NOMO-1 (cell line): ENCODE measurements at regions not wholly inside any gene's neighbourhood (a gene's known extent, or its start where the extent isn't known, plus 50 kb on each side); places are given as distances from the start of the nearest gene placed in this dataset.
"Not testable (repeated sequence)": the region's sequence is repeated elsewhere in the genome, so short reads cannot be mapped to it uniquely, and the experiment has no call there.

ENCODE experiments used
- DNase-seq, 2 experiments: peaks; one replicate each; lab custom pipeline; 2025; ENCODE audit not compliant: unreplicated experiment in 2 of 2; lab: John Stamatoyannopoulos, UW

- DNase-seq, result no peak
Observed at GRCh38 chr6:97449444-97449966, 166.5 kb upstream of the MMS22L start.

- DNase-seq, result no peak
Observed at GRCh38 chr6:97450087-97450486, 167.1 kb upstream of the MMS22L start.

DNA sequence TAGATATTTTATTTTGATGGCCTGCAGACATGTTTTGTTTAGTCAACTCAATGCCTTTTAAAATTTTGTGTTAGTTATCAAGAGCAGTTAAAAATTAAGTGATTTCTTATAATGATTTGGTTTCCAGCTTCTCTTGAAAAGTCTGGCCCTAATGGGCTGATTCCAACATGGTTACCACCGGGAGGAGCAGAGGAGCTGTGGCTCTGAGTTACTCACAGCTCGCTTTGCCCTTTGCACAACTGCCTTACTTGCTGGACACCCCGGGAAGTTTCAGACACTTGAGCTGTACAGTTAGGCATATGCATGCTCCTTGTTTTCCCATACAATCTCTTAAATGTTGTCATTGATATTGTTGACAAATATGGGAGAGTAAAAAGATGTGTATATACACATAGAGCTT, 173.1 kb upstream of the MMS22L start:
- DNase-seq, result no peak

DNA sequence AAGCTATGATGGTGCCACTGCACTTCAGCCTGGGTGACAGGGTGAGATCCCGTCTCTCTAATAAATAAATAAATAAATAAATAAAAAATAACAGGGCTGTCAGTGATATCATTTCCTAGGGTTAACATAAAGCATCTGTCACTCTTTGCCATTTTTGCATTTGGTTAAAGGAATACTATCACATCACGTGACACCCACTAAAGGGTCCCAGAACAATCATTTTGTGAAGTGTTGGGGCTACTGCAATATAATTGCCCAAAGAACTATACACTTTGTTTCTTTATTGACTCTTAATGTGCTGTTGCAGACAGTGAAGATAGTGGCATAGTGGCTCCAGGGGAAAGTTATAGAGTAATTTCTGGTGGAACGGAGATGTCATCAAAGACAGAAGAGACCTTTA, 176.5 kb upstream of the MMS22L start:
- DNase-seq, result no peak

DNA sequence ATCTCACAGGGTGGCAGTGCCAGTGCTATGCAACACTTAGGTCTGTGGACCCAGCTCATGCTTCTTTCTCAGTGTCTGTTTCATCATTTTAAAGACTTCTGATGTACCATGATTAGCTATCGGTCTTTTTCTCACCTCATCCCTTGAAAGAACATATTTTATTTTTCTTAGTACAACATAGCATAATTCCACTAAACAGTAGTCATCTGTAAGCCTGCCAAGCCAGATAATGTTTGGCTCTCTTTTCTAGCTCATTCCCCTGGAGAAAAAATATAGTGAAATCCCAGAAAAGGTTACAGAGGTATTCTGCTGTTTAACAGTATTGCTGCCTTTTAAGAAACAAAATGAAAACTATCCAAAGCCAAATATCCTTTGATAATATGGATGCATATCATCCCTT, 177.0 kb upstream of the MMS22L start:
- DNase-seq, result no peak

DNA sequence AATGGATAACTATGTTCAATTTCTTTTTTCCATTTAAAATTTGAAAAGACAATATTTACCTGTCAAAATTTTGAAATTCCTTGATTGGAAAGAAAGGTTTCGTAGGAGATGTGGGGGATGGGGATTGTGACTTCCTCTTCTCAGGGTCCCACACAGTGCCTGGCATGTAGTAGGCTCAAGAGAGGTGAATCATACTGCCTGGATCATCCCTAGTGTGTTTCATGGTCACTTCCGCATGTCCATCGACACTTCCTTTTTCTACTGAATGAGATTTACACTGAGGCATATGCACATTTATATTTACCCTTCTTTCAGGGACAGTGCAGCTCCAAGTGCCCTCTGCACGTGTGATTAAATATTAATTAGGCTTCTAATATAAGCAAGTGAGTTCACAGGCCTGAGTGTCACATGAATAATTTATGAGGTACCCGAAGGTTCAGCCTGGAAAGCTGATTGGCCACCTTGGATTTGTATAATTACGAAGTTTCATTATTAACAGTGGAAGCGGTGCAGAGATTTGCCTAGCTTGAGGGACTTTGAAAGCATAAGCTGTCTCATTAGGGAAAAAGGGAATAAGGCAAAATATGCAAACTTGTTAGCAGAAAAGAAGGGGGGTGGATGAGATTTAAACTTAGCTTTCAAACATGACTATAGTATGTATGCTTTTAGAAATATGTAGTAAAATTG, 177.5 kb upstream of the MMS22L start:
- DNase-seq, result peak in 1 of 2 experiments; percentile 14

DNA sequence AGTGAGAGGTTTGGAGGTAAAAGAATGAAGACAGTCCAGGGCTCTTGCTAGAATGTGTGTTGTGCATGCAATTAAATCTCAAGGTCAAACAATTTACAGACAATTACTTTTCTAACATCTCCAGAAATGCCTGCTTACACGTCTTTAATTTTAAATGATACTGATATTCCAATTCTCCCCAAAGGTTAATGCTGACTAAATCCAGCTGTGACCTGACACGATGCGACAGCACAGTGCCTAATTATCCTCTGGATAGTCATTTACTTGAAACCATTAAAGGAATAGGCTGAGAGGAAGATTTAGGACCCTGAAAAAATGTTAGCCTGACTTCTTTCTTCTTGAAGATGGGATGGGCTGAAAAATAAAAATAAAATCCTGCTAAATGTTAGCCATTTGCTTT, 178.2 kb upstream of the MMS22L start:
- DNase-seq, result no peak

DNA sequence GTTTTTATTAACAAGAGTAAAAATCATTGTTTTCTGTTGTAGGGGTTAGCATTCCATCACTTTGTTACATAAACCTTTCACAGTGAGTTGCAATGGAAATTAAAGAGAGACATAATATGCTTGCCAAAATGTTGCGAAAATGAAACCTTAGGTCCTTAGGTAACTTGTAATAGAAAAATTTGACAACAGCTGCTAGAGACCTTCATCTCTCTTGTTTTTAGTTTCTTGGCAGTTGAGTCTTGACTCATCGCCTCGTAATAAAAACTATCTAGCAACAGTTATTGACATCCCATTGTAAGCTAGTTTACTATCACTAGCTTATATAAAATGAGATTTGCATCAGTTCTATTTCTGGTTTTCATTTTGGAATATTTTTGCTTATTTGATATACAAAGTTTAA, 179.0 kb upstream of the MMS22L start:
- DNase-seq, result no peak

DNA sequence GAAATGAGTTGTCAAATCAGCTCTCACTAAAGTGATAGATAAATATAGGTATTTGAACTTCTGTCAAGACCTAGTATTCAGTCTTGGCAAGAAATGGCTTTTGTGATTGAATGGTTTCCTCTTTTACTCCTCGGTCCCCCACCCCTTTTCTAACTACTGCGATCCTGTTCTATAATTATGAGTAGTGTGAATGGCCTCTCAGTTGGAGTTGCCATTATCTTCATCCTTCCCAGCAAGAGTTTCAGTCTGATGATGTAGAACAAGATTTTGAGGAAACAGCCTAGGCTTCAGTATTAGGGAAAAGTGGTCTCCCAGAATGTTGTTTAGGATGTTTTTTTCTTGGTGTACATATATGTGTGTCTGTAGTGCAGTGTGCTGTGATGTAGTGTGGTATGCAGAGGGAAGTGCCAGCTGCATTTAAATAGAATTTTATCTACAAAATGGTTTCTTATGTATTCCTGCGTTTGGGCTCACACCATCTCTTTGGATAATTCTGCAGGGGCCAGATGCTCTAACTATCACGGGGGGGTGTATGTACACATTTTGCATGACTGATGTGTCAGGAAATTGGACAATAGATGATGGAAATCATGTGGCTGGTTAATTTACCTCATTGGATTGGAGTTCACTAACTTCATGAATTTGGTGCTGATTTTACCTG, 180.1 kb upstream of the MMS22L start:
- no peak for DNase-seq

DNA sequence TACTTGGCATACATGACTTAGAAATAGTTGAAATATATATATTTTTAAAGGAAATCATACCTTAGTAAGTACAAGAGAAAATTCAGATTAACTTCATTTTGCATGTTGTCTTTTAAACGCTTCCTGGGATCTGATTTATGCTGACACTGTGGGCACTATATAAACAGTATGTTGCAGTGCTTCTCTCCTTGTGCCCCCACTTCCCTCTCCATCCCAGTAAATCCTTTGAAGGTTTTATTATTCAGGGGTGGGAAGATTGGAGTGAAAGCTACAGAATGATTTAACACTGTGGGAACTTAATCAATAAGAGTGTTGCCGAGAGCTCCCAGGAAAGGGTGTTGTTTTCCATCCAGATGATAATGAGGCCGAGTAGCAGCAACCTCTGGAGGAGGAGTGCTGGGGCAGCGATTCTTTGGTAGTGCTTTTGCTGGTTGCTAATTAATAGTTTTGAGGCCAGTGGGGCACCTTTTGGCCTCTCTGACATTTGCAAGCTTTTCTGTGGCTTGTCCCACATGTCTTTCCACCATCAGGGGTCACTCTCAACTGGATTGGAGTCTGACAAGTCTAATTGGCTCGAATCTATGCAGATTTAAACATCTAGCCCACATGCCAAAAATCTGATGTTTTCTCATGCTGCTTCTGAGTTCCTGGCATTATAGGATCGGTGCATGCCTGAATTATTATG, 183.0 kb upstream of the MMS22L start:
- no peak for DNase-seq

GRCh38 chr6:97468981-97469380, 186.0 kb upstream of the MMS22L start:
- no peak for DNase-seq

DNA sequence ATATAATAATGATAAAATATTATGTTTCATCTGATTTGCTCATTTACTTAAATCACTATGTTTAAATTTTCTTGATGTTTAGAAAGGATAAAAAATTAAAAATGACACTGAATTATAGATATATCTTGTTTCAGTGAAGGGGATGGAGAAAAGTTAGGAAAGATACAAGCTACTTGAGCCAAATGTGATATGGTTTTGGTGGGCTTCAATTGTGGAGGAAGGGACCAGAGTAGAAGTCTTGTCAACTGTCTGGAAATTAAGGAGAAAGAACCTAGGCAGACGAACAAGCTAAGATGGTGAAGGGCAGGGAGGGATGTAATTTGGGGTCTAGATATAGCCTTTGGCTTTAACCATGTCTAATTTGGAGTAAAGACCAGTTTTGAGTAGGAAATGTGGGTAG, 186.4 kb upstream of the MMS22L start:
- DNase-seq, result no peak

- no peak for DNase-seq
Observed at GRCh38 chr6:97470322-97470721, 187.3 kb upstream of the MMS22L start.

GRCh38 chr6:97473979-97474378, 191.0 kb upstream of the MMS22L start:
- DNase-seq, result no peak

GRCh38 chr6:97497713-97498331, 214.8 kb upstream of the MMS22L start:
- peak in 1 of 2 experiments; percentile 32 for DNase-seq

DNA sequence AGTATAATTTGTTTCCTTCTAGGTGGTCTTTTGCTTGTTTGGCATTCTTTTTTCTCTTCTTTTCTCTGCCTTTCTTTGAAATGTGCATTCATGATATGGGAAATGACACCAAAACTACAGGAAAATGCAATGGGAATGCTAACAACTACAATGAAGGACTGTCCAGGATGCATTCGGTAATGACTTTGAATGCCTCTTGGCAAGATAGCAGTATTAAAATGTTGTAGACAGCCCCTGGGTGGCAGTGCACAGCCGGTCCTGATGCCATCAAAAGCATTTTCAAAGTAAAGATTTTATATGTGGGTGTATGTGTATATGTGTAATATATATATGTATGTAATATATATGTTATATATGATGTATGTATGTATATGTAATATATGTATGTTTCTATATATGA, 218.8 kb upstream of the MMS22L start:
- no peak for DNase-seq

DNA sequence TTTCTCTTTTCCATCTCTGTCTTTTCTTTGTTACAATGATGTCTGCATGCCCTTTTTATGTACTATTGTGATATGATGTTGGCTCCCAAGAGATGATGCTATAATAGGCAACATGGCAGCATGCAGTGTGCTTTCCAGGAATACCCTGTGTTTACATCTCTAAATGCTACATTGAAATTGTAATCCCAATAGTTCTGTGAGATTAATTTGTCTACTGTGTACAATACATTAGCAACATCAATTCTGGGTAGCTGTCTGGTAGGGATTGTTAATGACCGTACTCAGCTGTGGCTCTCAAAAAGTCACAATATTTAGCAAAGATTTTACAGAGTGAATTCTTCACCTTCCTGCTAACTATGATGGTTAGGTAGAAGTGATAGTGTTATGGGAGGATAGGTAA, 225.6 kb upstream of the MMS22L start:
- no peak for DNase-seq

GRCh38 chr6:97513260-97513659, 230.2 kb upstream of the MMS22L start:
- not testable (repeated sequence) for DNase-seq

- no peak for DNase-seq
Observed at GRCh38 chr6:97524811-97525210, 241.8 kb upstream of the MMS22L start.

- no peak for DNase-seq
Observed at GRCh38 chr6:97535800-97536199, 252.8 kb upstream of the MMS22L start.

- no peak for DNase-seq
Observed at GRCh38 chr6:97548354-97548753, 265.3 kb upstream of the MMS22L start.
